HG03521 (cell line): ENCODE measurements at regions not wholly inside any gene's neighbourhood (a gene's known extent, or its start where the extent isn't known, plus 50 kb on each side); places are given as distances from the start of the nearest gene placed in this dataset.
"Not testable (repeated sequence)": the region's sequence is repeated elsewhere in the genome, so short reads cannot be mapped to it uniquely, and the experiment has no call there.

ENCODE experiments used
- ATAC-seq: cut with Tn5 transposase; IDR thresholded peaks from one replicate; pipeline ENCODE4 v1.9.1; 2021; ENCODE audit warnings: mild to moderate bottlenecking, moderate library complexity; ENCODE audit not compliant: unreplicated experiment

DNA sequence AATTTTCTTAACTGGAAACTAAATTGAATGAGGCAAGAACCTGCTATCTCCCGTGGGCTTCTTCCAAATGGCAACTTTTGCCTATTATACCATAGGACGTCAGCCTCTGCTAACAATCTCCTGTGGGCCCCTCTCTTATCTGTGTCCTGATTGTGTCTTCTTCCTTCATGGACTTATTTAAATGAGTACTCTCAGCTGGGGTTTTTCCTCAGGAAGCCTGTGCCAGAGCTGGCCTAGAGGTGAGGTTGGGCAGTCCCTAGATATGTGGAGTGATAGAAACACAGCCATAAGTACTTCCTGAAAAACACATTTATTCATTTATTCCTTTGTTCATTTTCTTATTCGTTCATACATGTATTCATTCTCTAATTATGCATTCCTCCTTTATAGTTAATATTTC, 712.5 kb upstream of the SLIT2 start:
- ATAC-seq, result no peak

DNA sequence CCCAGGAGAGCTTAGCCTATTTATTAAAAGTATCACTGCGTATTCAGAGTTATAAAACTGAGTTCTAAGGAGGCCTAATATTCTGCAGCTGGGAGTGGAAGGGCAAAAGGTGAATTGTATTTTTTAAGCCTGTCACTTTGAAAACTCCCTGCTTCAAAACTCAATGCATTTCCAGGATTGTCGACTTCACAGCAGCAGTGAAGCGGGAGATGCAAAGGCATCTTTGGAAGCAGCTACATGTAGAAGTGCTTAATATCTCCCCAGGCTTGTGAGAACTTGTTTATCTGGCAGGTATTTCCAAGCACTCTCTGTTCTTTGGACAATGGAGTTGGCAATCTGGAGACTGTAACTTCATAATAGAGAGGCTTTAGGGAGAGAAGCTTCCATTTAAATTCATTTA, 717.5 kb upstream of the SLIT2 start:
- no peak for ATAC-seq

DNA sequence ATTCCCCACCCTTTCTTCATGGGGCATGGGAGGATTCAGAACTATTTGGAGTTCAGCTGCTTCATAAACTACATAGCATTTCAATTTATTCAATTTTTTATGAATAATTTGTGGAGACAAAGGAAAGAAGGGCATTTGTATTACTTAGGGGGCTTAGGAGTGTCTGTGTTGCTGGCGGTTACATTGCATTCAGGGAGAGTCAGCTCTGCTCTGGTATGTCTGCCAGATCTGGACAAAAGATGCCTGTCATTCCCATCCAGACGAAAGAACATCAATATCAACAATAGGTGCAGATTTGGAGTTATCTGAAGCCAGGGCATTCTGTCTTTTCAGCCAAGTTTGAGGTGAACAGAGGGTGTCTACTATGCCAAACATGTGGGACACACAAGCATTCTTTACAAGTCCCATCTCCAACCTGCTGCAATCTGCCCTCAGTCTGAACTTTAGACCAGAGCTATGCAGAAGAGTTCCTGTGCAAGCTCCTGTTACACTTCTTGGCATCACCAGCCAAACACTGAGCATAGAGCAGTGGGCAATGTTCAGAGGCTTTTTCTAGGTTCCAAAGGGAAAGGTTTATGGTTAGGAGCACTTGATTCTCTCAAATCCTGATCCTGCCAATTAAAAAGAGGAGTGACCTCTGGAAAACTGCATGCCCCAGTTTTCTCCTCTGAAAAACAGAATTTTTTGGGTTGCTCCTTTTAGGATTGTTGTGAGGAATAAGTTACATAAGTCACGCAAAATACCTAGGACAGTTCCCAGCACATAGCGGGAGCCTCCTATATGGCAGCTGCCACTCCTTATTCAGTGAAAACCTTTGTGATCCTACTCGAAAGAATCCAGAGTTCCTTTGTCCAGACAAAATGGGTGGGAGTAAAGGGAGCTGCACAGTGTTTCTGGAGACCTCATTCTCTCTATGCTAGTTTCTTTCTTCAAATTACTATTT, 719.5 kb upstream of the SLIT2 start:
- no peak for ATAC-seq

DNA sequence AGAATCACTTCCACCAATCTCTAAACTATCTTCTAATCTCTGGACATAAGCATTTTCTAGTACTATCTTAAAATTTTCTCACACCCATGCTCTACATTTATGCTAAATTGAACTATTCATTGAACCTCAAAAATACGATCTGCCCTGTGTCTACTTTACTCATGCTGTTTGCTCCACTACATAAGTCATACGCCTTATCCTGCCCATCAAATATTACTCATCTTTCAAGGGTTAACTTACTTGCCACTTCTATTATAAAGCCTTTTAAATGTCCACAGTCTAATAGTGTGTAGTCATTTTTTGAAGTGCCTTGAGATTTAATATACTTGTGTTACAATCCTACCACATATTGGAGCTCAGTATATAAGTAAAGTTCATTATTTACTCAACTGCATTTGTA, 727.7 kb upstream of the SLIT2 start:
- no peak for ATAC-seq

DNA sequence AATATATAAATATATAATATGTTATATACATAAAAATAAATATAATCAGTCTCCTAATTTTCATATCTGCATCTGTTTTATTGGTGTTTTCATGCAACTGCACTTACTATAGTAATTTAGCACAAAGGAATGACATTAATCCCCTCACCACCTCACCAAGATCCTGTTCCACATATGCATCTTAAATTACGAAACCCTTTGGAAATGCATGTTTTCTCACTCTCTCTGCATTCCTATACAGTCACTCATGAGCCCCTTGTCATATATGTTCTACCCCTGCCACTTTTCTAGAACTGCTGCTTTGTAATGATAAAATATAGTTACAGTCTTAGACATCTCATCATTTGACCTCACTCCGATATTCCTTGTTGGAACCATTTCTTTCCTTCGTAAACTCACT, 728.7 kb upstream of the SLIT2 start:
- ATAC-seq, result no peak

- ATAC-seq, result no peak
Observed at GRCh38 chr4:19520939-19521520, 730.7 kb upstream of the SLIT2 start.

- ATAC-seq, result no peak
Observed at GRCh38 chr4:19514276-19515070, 737.2 kb upstream of the SLIT2 start.

DNA sequence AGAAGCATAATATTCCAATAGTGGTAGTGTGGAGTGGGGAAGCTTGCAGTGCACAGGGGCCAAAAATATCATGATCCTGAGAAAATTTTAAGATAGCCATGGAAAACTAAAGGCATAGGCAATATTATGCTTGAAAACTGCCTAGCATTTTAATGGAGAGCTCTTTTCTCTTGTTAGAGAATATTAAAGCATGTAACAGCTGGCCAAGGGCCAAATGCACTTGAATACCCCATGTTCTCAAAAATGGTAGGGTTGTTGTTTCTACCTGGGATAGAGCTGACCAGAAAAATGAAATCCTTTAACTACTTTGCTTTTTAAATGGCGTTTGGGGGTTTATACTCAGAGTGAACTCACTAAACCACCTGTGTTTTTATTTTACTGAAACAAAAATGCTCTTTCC, 739.6 kb upstream of the SLIT2 start:
- ATAC-seq, result no peak

DNA sequence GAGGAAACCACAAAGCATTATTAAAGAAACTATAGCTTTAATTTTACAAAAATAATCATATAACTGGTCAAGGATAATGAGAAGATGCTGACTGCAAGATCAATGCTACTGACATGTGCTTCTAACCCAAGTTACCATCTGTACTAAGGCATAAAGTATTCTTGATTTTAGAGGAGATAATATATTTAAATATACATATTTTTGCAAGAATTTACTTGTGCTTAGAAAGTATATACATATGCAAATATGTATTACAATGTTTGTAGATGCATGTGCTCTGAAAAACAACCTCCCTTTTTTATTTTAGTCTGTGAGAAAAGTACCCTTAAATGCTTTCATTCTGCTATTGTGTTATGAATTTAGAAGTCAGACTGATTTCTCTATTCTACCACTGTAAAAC, 740.7 kb upstream of the SLIT2 start:
- ATAC-seq, result no peak

DNA sequence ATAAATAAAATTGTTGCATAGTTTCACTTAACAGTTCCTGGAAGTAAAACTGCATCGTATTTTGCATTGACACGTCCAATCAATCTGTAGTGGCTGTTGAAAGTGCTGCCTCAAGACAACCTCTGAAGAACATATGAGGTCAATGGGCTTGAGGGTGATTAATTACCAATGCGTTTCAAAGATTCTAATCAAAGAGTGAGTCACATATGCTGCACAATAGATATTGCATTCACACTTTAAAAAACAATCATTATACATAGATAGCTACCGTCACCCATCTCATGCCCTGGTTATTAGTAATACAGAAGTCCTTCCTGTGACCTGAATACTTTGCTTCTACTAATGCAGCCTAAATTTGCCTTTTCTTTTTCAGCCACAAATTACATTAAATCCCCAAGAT, 743.3 kb upstream of the SLIT2 start:
- ATAC-seq, result no peak

- no peak for ATAC-seq
Observed at GRCh38 chr4:19497705-19498104, 754.0 kb upstream of the SLIT2 start.

- ATAC-seq, result no peak
Observed at GRCh38 chr4:19496756-19497155, 754.9 kb upstream of the SLIT2 start.

- no peak for ATAC-seq
Observed at GRCh38 chr4:19494961-19495360, 756.7 kb upstream of the SLIT2 start.

- no peak for ATAC-seq
Observed at GRCh38 chr4:19492606-19493005, 759.1 kb upstream of the SLIT2 start.

GRCh38 chr4:19486400-19486799, 765.3 kb upstream of the SLIT2 start:
- no peak for ATAC-seq

GRCh38 chr4:19478791-19479190, 772.9 kb upstream of the SLIT2 start:
- ATAC-seq, result no peak

- no peak for ATAC-seq
Observed at GRCh38 chr4:19473569-19473968, 778.1 kb upstream of the SLIT2 start.

DNA sequence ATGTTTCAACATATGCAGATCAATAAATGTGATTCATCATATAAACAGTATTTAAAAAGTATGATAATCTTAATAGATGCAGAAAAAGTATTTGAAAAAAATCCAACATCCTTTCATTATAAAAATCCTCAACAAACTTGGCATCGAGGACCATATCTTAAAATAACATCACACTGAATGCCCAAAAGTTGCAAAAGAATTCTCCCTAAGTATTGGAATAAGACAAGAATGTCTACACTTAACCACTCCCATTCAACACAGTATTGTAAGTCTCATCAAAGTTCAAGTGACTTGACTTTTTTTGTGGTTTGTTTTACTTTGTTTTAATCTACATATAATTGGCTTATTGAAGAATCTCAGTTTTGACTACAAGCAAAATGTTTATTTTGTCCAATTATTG, 779.0 kb upstream of the SLIT2 start:
- no peak for ATAC-seq

- not testable (repeated sequence) for ATAC-seq
Observed at GRCh38 chr4:19470001-19470400, 781.7 kb upstream of the SLIT2 start.

GRCh38 chr4:19462117-19462516, 789.6 kb upstream of the SLIT2 start:
- no peak for ATAC-seq

DNA sequence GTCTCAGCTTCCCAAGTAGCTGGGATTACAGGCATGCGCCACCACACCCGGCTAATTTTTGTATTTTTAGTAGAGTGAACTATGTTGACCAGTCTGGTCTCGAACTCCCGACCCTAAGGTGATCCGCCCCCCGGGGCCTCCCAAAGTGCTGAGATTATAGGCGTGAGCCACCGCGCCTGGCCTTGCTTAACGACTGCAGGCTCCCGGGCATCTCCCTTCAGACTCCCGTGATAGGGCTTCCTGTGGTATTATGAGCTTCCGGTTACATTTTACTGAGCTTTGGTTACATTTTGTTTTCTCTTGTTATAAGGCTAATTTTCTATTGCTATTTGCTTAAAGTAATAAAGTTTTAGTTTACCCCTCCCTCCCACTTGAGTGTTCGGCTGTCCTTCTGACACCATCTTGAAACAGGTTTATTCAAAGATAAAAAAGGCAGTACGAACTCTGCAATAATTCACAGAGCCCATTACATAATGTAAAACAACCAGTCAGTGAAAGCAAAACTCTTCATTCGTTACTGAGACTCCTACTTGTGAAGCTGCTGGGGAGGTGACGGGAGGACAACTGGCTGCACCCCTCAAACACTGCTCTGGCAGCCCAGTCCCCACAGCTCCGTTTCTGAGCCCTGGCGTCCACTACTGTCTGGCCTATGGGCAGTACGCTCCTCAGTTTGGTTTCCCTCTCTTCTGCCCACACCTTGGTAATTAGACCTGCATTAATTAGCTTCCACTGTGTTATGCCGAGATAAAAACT, 795.7 kb upstream of the SLIT2 start:
- no peak for ATAC-seq
